Thyroid gland (tissue), 4 donors: ENCODE measurements at regions not wholly inside any gene's neighbourhood (a gene's known extent, or its start where the extent isn't known, plus 50 kb on each side); places are given as distances from the start of the nearest gene placed in this dataset.

Experiments
- CTCF ChIP-seq, 6 experiments: fragments of 200-600 bp in 3 of 6; fragments of 450-650 bp in 3 of 6; sonication (generic) in 3 of 6; IDR thresholded peaks; one replicate each; pipeline ENCODE4 v1.5.1; 2016 to 2019; ENCODE audit warnings: antibody characterized with exemption in 6 of 6, mild to moderate bottlenecking in 2 of 6, inconsistent platforms in 1 of 6, moderate library complexity in 1 of 6
- POLR2A ChIP-seq, 2 donors: fragments of 450-650 bp; IDR thresholded peaks; one replicate each; pipeline ENCODE4 v1.6.1; 2017; ENCODE audit warnings: antibody characterized with exemption in 2 of 2, mild to moderate bottlenecking in 2 of 2, moderate library complexity in 1 of 2

DNA sequence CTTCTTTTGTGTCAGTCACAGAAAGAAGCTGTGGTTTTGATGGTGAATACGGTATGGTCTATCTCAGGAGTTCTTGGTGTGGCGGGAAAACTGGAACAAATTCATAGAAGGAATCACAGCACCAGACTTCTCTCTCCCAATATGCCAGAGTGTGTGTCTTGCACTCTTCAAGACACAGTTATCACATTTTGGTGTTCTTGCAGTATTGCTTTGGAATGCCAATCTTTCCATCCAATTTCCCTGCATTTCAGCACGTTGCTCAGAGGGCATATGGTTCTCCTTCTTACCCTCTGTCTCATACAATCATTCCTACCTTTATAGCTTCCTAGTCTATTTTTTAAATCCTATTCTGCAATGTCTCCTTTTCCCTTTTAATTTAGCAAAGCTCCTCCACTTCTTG, 216.3 kb downstream of the TMEM182 start:
- TF ChIP-seq CTCF (IDR thresholded peaks at IDR 0.05): no peak
- no peak for TF ChIP-seq POLR2A (IDR thresholded peaks at IDR 0.05)
